ENCODE measurements at regions not wholly inside any gene's neighbourhood (a gene's known extent, or its start where the extent isn't known, plus 50 kb on each side); places are given as distances from the start of the nearest gene placed in this dataset.
"Not testable (repeated sequence)": the region's sequence is repeated elsewhere in the genome, so short reads cannot be mapped to it uniquely, and the experiment has no call there.

DNA sequence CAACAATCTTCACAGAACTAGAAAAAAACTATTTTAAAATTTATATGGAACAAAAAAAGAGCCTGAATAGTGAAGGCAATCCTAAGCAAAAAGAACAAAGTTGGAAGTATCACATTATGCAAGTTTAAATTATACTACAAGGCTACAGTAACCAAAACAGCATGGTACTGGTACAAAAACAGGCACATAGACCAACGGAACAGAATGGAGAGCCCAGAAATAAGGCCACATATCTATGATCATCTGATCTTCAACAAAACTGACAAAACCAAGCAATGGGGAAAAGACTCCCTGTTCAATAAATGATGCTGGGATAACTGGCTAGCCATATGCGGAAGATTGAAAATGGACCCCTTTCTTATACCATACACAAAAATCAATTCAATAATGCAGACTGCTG is 74.4 kb upstream of the RTN4 start:
- DNase-seq (ENCODE audit: low read depth); H3K4me3 ChIP-seq (replicated peaks; ENCODE audit: low read depth, low read length): not testable (repeated sequence)

DNA sequence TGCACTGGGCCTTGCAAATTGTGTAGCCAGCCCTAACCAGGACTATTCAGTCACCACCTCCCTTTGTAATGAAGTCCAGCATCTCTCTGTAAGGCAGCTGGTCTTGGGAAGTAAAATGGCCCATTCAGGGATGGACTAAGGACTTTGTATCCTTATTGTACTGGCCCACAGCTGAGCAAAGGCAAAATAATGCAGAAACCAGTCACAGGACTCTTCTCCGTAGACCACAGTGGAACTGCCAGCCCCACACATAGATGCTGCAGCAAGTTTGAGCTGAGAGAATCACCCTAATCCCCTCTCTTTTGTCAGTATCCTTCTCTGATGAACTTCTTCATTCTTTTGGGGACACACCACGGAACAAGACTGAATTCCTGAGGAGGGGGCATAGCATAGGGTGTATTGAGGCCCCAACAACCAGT is 73.6 kb upstream of the RTN4 start:
- no peak overlapping the region for H3K4me3 ChIP-seq (replicated peaks; ENCODE audit: low read depth, low read length)
- DNase-seq (ENCODE audit: low read depth), result no peak
- TF ChIP-seq, protein P1, sequence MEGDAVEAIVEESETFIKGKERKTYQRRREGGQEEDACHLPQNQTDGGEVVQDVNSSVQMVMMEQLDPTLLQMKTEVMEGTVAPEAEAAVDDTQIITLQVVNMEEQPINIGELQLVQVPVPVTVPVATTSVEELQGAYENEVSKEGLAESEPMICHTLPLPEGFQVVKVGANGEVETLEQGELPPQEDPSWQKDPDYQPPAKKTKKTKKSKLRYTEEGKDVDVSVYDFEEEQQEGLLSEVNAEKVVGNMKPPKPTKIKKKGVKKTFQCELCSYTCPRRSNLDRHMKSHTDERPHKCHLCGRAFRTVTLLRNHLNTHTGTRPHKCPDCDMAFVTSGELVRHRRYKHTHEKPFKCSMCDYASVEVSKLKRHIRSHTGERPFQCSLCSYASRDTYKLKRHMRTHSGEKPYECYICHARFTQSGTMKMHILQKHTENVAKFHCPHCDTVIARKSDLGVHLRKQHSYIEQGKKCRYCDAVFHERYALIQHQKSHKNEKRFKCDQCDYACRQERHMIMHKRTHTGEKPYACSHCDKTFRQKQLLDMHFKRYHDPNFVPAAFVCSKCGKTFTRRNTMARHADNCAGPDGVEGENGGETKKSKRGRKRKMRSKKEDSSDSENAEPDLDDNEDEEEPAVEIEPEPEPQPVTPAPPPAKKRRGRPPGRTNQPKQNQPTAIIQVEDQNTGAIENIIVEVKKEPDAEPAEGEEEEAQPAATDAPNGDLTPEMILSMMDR (IDR thresholded peaks at IDR 0.05; ENCODE audit: low read length, missing control alignments), result no peak

DNA sequence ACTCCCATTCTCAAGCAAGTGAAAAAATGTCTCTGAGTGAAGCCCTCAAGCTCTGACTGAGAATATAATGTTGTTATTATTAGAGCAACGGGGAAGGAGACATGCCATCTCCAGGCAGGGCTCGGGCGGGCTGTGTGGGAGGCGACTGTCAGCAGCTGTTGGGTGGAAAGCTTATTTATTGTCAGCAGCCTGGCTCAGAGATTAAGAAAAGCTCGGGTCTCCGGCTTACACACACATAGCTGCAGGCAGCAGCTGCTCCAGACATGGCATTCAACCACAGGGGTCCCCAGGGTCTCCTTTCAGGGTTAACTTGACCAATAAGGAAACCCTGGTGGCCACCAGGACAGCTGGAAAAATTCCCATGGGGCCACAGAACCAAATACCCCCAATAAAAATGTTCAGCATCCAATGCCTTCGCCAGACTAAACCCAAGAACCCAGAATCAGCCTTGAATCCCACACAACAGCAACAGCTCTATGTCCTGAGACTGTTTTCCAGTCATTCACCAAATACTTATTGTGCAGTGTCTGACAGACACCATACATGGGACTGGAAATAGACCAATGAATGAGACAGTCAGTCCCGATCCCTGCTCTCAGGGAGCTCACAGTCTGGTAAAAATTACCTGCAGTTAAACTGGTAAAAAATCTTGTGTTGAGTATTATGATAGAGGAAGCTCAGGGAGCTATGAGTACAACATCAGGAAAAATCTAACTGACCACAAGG is 70.5 kb upstream of the RTN4 start:
- TF ChIP-seq, protein P1 (IDR thresholded peaks at IDR 0.05; ENCODE audit: low read length, missing control alignments), result no peak
- no peak overlapping the region for H3K4me3 ChIP-seq (replicated peaks; ENCODE audit: low read depth, low read length)
- DNase-seq (ENCODE audit: low read depth), result peak; percentile 63

DNA sequence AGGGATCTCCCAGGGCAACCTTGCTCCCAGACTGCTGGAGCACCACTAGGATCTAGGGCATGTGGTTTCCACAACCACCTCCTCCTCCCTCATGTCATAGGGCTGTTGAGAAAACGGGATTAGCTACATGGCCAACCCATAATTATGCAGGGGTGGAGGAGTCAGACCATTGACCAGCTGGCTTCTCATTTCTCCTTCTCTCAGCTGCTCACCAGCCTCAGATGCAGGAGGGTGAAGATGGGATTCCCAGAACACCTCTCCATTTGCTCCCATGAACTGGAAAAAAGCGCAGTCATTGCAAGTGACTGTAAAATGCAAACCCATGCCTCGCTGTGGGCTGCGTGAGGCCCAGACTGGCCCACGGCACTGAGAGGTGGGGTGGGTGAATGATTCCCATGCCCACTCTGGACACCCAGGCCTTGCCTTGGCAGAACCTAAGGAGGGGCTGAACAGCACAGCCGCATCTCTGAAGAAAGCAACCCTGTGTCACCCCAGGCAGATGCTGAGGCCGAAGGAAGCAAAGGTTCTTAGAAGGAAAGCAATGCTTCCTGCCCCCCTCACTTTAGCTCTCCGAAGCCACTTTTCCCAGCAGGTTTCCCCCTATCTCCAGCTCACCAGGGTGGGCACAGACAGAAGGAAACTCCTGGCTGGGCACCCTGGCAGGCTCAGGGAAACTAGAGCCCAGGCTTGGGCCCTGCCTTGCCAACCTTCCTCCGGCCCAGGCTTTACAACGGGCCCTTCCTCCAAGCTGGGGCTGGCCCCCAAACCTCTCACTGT is 69.6 kb upstream of the RTN4 start:
- TF ChIP-seq, protein P1 (IDR thresholded peaks at IDR 0.05; ENCODE audit: low read length, missing control alignments), result no peak
- no peak for DNase-seq (ENCODE audit: low read depth)
- H3K4me3 ChIP-seq (replicated peaks; ENCODE audit: low read depth, low read length), result no peak overlapping the region

DNA sequence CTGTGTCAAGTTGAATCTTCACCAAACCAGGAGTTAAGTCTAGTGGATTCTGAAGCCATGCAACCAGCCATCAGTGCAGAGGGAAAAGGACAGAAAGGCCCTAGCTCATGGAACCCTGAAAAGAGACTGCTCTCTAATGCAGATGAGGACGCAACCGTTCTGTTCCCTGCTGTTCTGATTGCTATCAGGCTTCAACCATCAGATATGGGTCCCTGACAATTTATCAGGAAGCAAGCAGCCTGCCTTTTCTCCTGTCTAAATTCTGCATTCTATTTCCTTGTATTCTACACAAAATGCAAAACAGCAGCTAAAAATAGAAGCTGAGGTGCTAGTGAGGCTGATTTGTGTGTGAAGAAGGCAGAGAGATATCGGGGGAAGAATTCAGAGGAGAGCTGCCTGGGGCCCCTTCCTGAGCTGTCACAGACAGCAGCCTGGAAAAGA is 68.4 kb upstream of the RTN4 start:
- DNase-seq (ENCODE audit: low read depth), result no peak
- TF ChIP-seq, protein P1 (IDR thresholded peaks at IDR 0.05; ENCODE audit: low read length, missing control alignments), result no peak
- H3K4me3 ChIP-seq (replicated peaks; ENCODE audit: low read depth, low read length), result no peak overlapping the region

DNA sequence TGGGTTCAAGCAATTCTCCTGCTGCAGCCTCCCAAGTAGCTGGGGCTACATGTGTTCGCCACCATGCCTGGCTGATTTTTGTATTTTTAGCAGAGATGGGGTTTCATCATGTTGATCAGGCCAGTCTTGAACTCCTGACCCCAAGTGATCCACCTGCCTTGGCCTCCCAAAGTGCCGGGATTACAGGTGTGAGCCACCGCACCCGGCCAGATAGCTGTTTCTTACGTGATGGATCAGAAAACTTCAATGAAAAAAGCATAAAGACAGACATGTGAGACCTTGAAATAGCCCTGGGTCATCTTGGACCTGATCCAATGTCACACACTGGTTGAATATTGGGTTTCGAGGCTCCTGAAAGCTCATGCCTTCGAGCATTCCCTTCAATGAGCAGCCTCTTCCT is 66.7 kb upstream of the RTN4 start:
- H3K4me3 ChIP-seq (replicated peaks; ENCODE audit: low read depth, low read length), result no peak overlapping the region
- TF ChIP-seq, protein P1 (IDR thresholded peaks at IDR 0.05; ENCODE audit: low read length, missing control alignments), result no peak
- DNase-seq (ENCODE audit: low read depth), result no peak

DNA sequence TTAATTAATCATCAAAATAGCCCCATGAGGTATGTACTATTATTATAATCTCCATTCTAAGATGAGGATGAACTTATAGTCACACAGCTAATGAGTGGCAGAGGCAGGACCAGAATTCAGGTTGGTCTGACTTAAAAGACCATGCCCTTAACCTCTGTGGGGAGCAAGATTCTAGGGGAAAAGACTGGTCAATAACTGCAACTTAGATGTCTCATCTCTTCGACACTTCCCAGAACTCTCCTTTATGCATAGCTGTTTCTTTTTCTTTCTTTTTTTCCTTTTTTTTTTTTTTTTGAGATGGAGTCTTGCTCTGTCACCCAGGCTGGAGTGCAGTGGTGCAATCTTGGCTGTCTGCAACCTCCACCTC is 66.3 kb upstream of the RTN4 start:
- DNase-seq (ENCODE audit: low read depth), result no peak
- TF ChIP-seq, protein P1 (IDR thresholded peaks at IDR 0.05; ENCODE audit: low read length, missing control alignments), result no peak
- no peak overlapping the region for H3K4me3 ChIP-seq (replicated peaks; ENCODE audit: low read depth, low read length)
